Gastroesophageal sphincter (tissue), 4 donors: ENCODE measurements at regions not wholly inside any gene's neighbourhood (a gene's known extent, or its start where the extent isn't known, plus 50 kb on each side); places are given as distances from the start of the nearest gene placed in this dataset.
"Not testable (repeated sequence)": the region's sequence is repeated elsewhere in the genome, so short reads cannot be mapped to it uniquely, and the experiment has no call there.

Source experiments
- ATAC-seq: fragments of 150-250 bp; one replicate; pipeline ENCODE4 v1.9.1; 2016; ENCODE audit warnings: mild to moderate bottlenecking, moderate library complexity
- H3K27ac ChIP-seq, 4 donors: fragments of 200-600 bp; sonication (generic) in 3 of 4; 1 replicate in 3 of 4; 2 replicates in 1 of 4; pipeline ENCODE4 v1.5.1; 2016 to 2019
- H3K27me3 ChIP-seq: fragments of 200-600 bp; sonication (generic); one replicate; pipeline ENCODE4 v1.5.1; 2019
- H3K36me3 ChIP-seq, 2 donors: fragments of 200-600 bp; sonication (generic); one replicate each; pipeline ENCODE4 v1.5.1; 2019; ENCODE audit warnings: control low read depth in 1 of 2
- H3K4me1 ChIP-seq, 3 donors: fragments of 200-600 bp; sonication (generic); 1 replicate in 2 of 3; 2 replicates in 1 of 3; pipeline ENCODE4 v1.5.1; 2016 to 2019; ENCODE audit warnings: control low read depth in 2 of 3
- H3K4me3 ChIP-seq, 2 donors: fragments of 200-600 bp; sonication (generic); one replicate each; pipeline ENCODE4 v1.5.1; 2019; ENCODE audit warnings: mild to moderate bottlenecking in 1 of 2, moderate library complexity in 1 of 2
- H3K9me3 ChIP-seq, 3 donors: fragments of 200-600 bp; sonication (generic); one replicate each; pipeline ENCODE4 v1.5.1; 2017 to 2019; ENCODE audit warnings: control low read depth in 2 of 3
- EP300 ChIP-seq: sonication (generic); formaldehyde crosslinking; IDR thresholded peaks from one replicate; pipeline ENCODE4 v1.6.1; 2017; ENCODE audit warnings: antibody characterized with exemption, mild to moderate bottlenecking
- POLR2A ChIP-seq, 2 donors: fragments of 450-650 bp; IDR thresholded peaks; one replicate each; pipeline ENCODE4 v1.6.1; 2017; ENCODE audit warnings: antibody characterized with exemption in 2 of 2, mild to moderate bottlenecking in 2 of 2, moderate library complexity in 1 of 2
- POLR2AphosphoS5 ChIP-seq: sonication (generic); formaldehyde crosslinking; IDR thresholded peaks from one replicate; pipeline ENCODE4 v1.6.1; 2017; ENCODE audit warnings: antibody characterized with exemption
- WGBS, 2 donors: methylation state at CpG; one replicate each; pipeline ENCODE4 v1.1.5; 2018; ENCODE audit warnings: low coverage in 1 of 2; 5-methylcytosine and 5-hydroxymethylcytosine counted together
- TF ChIP-seq, protein P1 (sequence below), 4 experiments: fragments of 200-600 bp in 2 of 4; fragments of 450-650 bp in 2 of 4; sonication (generic) in 1 of 4; IDR thresholded peaks; one replicate each; pipeline ENCODE4 v1.5.1; 2017 to 2019; ENCODE audit warnings: antibody characterized with exemption in 4 of 4, mild to moderate bottlenecking in 2 of 4, moderate library complexity in 2 of 4

DNA sequence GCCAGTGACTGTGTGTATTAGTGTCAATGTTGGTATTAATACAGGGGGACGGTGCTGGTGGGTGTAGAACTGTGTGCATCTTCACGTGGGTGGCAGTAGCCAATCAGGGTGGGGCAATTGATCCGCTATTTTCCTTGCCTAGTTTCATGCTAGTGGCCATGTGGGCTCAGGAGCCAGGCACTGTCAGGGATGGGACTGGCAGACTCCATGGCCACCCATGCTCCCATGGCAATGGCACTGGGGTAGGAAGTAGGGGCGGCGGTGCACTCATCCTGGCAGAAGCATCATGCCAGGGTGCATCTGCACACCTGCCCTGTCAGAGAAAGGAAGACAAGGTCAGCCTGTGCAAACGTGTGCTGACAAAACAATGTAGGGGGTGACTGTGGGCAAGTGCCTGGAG, 122.1 kb upstream of the MAGEC2 start:
- Histone ChIP-seq H3K4me3 (no peak overlapping the region), H3K9me3 (no peaks in the 10 kb centered on the region), H3K4me1 (no peaks in the 10 kb centered on the region), H3K27me3 (no peaks in the 10 kb centered on the region), H3K27ac (no peak overlapping the region), H3K36me3 (no peaks in the 10 kb centered on the region)
- ATAC-seq, result peak; percentile 25
- WGBS, 2 donors, result no CpG with 5 or more reads among the region's 6 CpGs
- no peak for TF ChIP-seq POLR2A (IDR thresholded peaks at IDR 0.05)
- TF ChIP-seq POLR2AphosphoS5, result no peak
- no peak for TF ChIP-seq EP300
- TF ChIP-seq, protein P1, sequence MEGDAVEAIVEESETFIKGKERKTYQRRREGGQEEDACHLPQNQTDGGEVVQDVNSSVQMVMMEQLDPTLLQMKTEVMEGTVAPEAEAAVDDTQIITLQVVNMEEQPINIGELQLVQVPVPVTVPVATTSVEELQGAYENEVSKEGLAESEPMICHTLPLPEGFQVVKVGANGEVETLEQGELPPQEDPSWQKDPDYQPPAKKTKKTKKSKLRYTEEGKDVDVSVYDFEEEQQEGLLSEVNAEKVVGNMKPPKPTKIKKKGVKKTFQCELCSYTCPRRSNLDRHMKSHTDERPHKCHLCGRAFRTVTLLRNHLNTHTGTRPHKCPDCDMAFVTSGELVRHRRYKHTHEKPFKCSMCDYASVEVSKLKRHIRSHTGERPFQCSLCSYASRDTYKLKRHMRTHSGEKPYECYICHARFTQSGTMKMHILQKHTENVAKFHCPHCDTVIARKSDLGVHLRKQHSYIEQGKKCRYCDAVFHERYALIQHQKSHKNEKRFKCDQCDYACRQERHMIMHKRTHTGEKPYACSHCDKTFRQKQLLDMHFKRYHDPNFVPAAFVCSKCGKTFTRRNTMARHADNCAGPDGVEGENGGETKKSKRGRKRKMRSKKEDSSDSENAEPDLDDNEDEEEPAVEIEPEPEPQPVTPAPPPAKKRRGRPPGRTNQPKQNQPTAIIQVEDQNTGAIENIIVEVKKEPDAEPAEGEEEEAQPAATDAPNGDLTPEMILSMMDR (IDR thresholded peaks at IDR 0.05), result no peak

- no peaks in the 10 kb centered on the region for H3K9me3 ChIP-seq
- no peaks in the 10 kb centered on the region for H3K36me3 ChIP-seq
- H3K27ac ChIP-seq, result no peak overlapping the region
- no peak for ATAC-seq
- no peak overlapping the region for H3K4me3 ChIP-seq
- H3K4me1 ChIP-seq, result no peaks in the 10 kb centered on the region
- TF ChIP-seq, protein P1 (IDR thresholded peaks at IDR 0.05), result no peak
- TF ChIP-seq POLR2AphosphoS5 (no peak), EP300 (no peak), POLR2A (IDR thresholded peaks at IDR 0.05) (no peak)
- H3K27me3 ChIP-seq, result no peaks in the 10 kb centered on the region
Measured at GRCh38 chrX:142312591-142312990, 107.5 kb upstream of the MAGEC2 start.

- no peak overlapping the region for H3K27ac ChIP-seq
- no peaks in the 10 kb centered on the region for H3K4me1 ChIP-seq
- no peak overlapping the region for H3K4me3 ChIP-seq
- no peaks in the 10 kb centered on the region for H3K36me3 ChIP-seq
- H3K9me3 ChIP-seq, result no peaks in the 10 kb centered on the region
- H3K27me3 ChIP-seq, result no peaks in the 10 kb centered on the region
- ATAC-seq, result no peak
- WGBS, 2 donors, result 39 to 73% methylated on average over 2 of the region's 2 CpGs
- TF ChIP-seq EP300 (no peak), POLR2AphosphoS5 (no peak), POLR2A (IDR thresholded peaks at IDR 0.05) (no peak)
- TF ChIP-seq, protein P1 (IDR thresholded peaks at IDR 0.05), result no peak
Measured at GRCh38 chrX:142299406-142299805, 94.3 kb upstream of the MAGEC2 start.

GRCh38 chrX:142296421-142296820, 91.3 kb upstream of the MAGEC2 start:
- no peaks in the 10 kb centered on the region for H3K27me3 ChIP-seq
- 33 to 36% methylated on average over 1 of the region's 1 CpG for WGBS, 2 donors
- H3K9me3 ChIP-seq, result no peaks in the 10 kb centered on the region
- no peaks in the 10 kb centered on the region for H3K4me1 ChIP-seq
- no peak overlapping the region for H3K4me3 ChIP-seq
- TF ChIP-seq POLR2A (IDR thresholded peaks at IDR 0.05), result no peak
- no peak for TF ChIP-seq EP300
- TF ChIP-seq, protein P1 (IDR thresholded peaks at IDR 0.05), result no peak
- no peak for TF ChIP-seq POLR2AphosphoS5
- no peak for ATAC-seq
- no peak overlapping the region for H3K27ac ChIP-seq
- no peaks in the 10 kb centered on the region for H3K36me3 ChIP-seq

GRCh38 chrX:142295190-142295589, 90.1 kb upstream of the MAGEC2 start:
- H3K9me3 ChIP-seq, result no peaks in the 10 kb centered on the region
- TF ChIP-seq, protein P1 (IDR thresholded peaks at IDR 0.05), result no peak
- TF ChIP-seq POLR2AphosphoS5, result no peak
- no peak for TF ChIP-seq POLR2A (IDR thresholded peaks at IDR 0.05)
- no peak for ATAC-seq
- 68 to 80% methylated on average over 3 of the region's 3 CpGs for WGBS, 2 donors
- no peaks in the 10 kb centered on the region for H3K4me1 ChIP-seq
- H3K36me3 ChIP-seq, result no peaks in the 10 kb centered on the region
- no peak overlapping the region for H3K27ac ChIP-seq
- no peaks in the 10 kb centered on the region for H3K27me3 ChIP-seq
- no peak overlapping the region for H3K4me3 ChIP-seq

GRCh38 chrX:142270166-142270565, 65.1 kb upstream of the MAGEC2 start:
- 72% methylated on average over 5 of the region's 7 CpGs; no CpG with 5 or more reads in 1 of the 2 donors for WGBS, 2 donors

More at GRCh38 chrX:142270166-142270565, 65.1 kb upstream of the MAGEC2 start:
- H3K36me3 ChIP-seq, H3K4me3 ChIP-seq, H3K9me3 ChIP-seq, H3K27me3 ChIP-seq, H3K27ac ChIP-seq, ATAC-seq, H3K4me1 ChIP-seq: not testable (repeated sequence)
